ENCODE measurements at regions not wholly inside any gene's neighbourhood (a gene's known extent, or its start where the extent isn't known, plus 50 kb on each side); places are given as distances from the start of the nearest gene placed in this dataset.

GRCh38 chr3:153096731-153097131, 65.3 kb upstream of the RAP2B start:
- DNase-seq (ENCODE audit: insufficient read length, low spot score), result no peak
- no peak for TF ChIP-seq POLR2AphosphoS5 (IDR thresholded peaks at IDR 0.05; ENCODE audit: low read depth, low read length)
- TF ChIP-seq PAX5 (IDR thresholded peaks at IDR 0.05; ENCODE audit: insufficient read depth, low read length, severe bottlenecking), result no peak
- TF ChIP-seq POU2F2 (IDR thresholded peaks at IDR 0.05; ENCODE audit: low read depth, low read length), result no peak
- TF ChIP-seq SPI1 (IDR thresholded peaks at IDR 0.05; ENCODE audit: low read depth, low read length), result no peak
- no peak for TF ChIP-seq TAF1 (IDR thresholded peaks at IDR 0.05; ENCODE audit: low read depth, low read length)
- TF ChIP-seq POLR2A (IDR thresholded peaks at IDR 0.05; ENCODE audit: low read depth, low read length), result no peak

DNA sequence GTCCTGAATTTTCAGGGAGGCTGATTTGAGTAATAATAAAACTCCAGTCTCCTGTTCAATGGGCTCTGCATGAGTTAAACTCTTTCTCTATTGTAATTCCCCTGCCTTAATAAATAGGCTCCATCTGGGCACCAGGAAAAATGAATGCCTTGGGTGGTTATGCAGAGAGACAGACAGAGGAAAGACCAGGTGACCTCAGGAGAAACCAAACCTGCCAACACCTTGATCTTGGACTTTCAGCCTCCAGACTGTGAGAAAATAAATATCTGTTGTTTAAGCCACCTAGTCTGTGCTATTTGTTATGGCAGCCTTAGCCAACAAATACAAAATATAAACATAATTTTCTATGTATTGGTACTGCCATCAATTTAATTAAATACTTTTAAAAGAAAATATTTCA, 64.8 kb upstream of the RAP2B start:
- FAIRE-seq, result no peak
- TF ChIP-seq POU2F2 (IDR thresholded peaks at IDR 0.05; ENCODE audit: low read depth, low read length) (no peak), POLR2AphosphoS5 (IDR thresholded peaks at IDR 0.05; ENCODE audit: low read depth, low read length) (no peak), TAF1 (IDR thresholded peaks at IDR 0.05; ENCODE audit: low read depth, low read length) (no peak), POLR2A (IDR thresholded peaks at IDR 0.05; ENCODE audit: low read depth, low read length) (no peak), SPI1 (IDR thresholded peaks at IDR 0.05; ENCODE audit: low read depth, low read length) (no peak), PAX5 (IDR thresholded peaks at IDR 0.05; ENCODE audit: insufficient read depth, low read length, severe bottlenecking) (no peak)
- DNase-seq (ENCODE audit: insufficient read length, low spot score), result no peak

More at GRCh38 chr3:153096731-153097131, 65.3 kb upstream of the RAP2B start:
- no peak for FAIRE-seq

DNA sequence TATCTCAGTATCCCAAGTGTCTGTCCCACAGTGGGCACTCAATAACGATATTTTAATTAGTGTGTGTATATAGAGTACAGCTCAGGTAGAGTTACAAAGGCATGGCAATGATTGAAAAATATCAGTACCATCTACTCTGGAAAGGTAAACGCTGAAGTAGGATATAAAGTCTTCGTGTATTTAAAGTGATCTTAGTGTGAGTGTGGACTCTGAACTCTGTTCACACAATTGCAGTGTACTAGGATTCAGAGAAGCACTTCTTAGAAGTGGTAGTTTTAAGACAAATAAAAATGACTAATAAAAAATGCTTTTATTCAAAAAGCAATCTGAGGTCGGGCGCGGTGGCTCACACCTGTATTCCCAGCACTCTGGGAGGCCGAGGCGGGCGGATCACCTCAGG, 62.9 kb upstream of the RAP2B start:
- DNase-seq (ENCODE audit: insufficient read length, low spot score) (no peak), FAIRE-seq (no peak)
- TF ChIP-seq TAF1 (IDR thresholded peaks at IDR 0.05; ENCODE audit: low read depth, low read length), result no peak

DNA sequence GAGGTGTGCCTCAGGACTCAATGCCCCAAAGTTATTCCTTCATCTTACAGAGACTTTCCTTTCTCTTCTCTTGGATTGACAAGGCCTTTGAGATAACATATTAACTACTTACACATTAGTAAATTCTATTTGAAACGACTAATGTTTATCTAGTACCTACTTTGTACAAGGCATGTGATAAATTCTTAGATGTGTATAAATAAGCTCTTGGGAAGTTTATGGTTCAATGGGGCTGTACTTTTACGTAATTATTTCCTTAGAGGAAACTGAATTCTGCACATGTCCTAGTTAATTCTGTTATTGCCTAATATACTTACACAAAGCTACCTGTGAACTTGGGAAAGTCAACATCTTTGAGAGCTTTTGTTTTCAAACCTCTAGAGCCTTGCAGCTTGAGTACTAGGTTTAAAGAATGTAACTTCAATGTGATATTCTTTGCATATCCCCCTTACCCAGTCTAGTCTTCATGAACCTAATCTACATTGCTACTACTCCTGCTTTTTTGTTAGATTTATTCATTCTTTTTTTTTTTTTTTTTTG, 58.5 kb upstream of the RAP2B start:
- FAIRE-seq (no peak), DNase-seq (ENCODE audit: insufficient read length, low spot score) (no peak)
- TF ChIP-seq PAX5 (IDR thresholded peaks at IDR 0.05; ENCODE audit: insufficient read depth, low read length, severe bottlenecking) (no peak), POU2F2 (IDR thresholded peaks at IDR 0.05; ENCODE audit: low read depth, low read length) (no peak), SPI1 (IDR thresholded peaks at IDR 0.05; ENCODE audit: low read depth, low read length) (no peak), TAF1 (IDR thresholded peaks at IDR 0.05; ENCODE audit: low read depth, low read length) (no peak), POLR2A (IDR thresholded peaks at IDR 0.05; ENCODE audit: low read depth, low read length) (no peak), POLR2AphosphoS5 (IDR thresholded peaks at IDR 0.05; ENCODE audit: low read depth, low read length) (no peak)

DNA sequence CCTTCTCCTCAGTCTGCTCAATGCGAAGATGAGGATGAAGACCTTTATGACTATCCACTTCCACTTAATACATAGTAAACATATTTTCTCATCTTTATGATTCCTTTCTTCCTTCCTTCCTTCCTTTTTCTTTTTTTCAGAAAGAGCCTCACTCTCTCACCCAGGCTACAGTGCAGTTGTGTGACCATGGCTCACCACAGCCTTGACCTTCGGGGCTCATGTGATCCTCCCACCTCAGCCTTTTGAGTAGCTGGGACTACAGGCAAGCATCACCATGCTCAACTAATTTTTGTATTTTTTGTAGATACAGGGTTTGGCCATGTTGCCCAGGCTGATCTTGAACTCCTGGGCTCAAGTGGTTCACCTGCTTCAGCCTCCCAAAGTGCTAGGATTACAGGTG, 52.0 kb upstream of the RAP2B start:
- no peak for TF ChIP-seq POLR2AphosphoS5 (IDR thresholded peaks at IDR 0.05; ENCODE audit: low read depth, low read length)
- no peak for TF ChIP-seq TAF1 (IDR thresholded peaks at IDR 0.05; ENCODE audit: low read depth, low read length)
- TF ChIP-seq POLR2A (IDR thresholded peaks at IDR 0.05; ENCODE audit: low read depth, low read length), result no peak
- TF ChIP-seq POU2F2 (IDR thresholded peaks at IDR 0.05; ENCODE audit: low read depth, low read length), result no peak
- TF ChIP-seq SPI1 (IDR thresholded peaks at IDR 0.05; ENCODE audit: low read depth, low read length), result no peak
- no peak for TF ChIP-seq PAX5 (IDR thresholded peaks at IDR 0.05; ENCODE audit: insufficient read depth, low read length, severe bottlenecking)
- DNase-seq (ENCODE audit: insufficient read length, low spot score) (no peak), FAIRE-seq (no peak)

DNA sequence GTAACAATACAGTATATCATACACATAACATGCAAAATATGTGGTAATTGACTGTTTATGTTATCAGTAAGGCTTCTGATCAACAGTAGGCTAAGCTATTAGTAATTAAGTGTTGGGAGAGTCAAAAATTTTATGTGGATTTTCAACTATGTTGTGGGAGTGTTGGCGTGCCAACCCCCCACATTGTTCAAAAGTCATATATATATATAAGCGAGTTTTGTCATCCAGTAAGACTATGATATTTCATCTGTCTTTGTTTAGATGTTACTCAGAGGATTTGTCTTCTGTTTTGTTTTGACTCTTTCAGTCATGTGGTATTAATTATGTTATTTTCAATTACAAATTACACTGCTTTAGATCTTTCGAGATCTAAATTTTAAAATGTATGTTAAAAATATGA, 51.0 kb upstream of the RAP2B start:
- DNase-seq (ENCODE audit: insufficient read length, low spot score) (no peak), FAIRE-seq (no peak)
- TF ChIP-seq POLR2A (IDR thresholded peaks at IDR 0.05; ENCODE audit: low read depth, low read length) (no peak), TAF1 (IDR thresholded peaks at IDR 0.05; ENCODE audit: low read depth, low read length) (no peak), SPI1 (IDR thresholded peaks at IDR 0.05; ENCODE audit: low read depth, low read length) (no peak), POLR2AphosphoS5 (IDR thresholded peaks at IDR 0.05; ENCODE audit: low read depth, low read length) (no peak), PAX5 (IDR thresholded peaks at IDR 0.05; ENCODE audit: insufficient read depth, low read length, severe bottlenecking) (no peak), POU2F2 (IDR thresholded peaks at IDR 0.05; ENCODE audit: low read depth, low read length) (no peak)

All from GM12891 (cell line).